ENCODE measurements at regions not wholly inside any gene's neighbourhood (a gene's known extent, or its start where the extent isn't known, plus 50 kb on each side); places are given as distances from the start of the nearest gene placed in this dataset.

DNA sequence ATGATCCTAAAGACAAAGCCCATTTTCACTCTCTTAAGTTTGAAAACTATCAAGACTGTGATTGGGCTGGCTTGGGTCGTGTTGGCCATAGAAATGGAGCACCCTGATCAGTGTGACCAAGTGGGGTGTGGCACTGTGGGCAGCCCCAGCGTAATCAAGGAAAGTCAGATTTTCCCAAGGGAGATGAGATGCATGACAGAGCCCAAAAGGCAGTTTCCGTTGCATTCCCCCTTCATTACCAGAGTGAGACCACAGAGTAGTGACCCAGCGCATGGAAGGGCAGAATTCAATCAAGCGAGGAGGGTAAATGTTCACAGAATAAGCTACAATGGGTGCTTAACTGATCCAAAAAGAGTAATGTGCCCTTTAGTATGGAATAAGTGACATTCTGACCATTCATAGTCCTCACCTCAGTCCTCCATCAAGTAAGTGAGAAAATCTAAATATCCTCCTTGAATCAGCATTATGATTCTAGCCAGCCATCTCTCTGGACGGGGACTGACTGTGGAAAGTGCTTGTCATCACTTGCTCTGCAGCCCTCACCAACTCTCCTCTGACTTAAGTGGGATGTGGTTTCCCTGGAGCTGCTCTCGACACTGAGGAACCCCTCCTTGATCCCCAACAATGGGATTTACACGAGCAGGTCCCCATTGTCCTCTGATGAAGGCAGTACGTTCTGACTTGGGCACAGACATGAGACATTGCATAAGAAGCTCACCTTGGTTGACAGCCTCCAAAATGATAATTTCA, 430.5 kb downstream of the OCA2 start:
- 6% methylated on average over 9 of the region's 9 CpGs for WGBS (ENCODE audit: low lambda C conversion rate)
- no peaks in the 10 kb centered on the region for H3K36me3 ChIP-seq (replicated peaks in 1 of 2; ENCODE audit: control insufficient read depth in 1 of 2, insufficient read depth in 2 of 2, low read length in 2 of 2)
- FAIRE-seq (no peak), DNase-seq (ENCODE audit: low spot score) (no peak), ATAC-seq (no peak)
- no peak overlapping the region for H3K4me2 ChIP-seq (ENCODE audit: low read depth, low read length)
- H2AFZ ChIP-seq (ENCODE audit: low read length): no peak overlapping the region
- in situ Hi-C loops (cut with HindIII; ENCODE audit: extremely low pct_ligation_motif_present, low pct_unique_long_range_greater_than_20kb): no loop called here
- no peaks in the 10 kb centered on the region for H3K79me2 ChIP-seq (ENCODE audit: insufficient read depth, low read length)
- no peaks in the 10 kb centered on the region for H4K20me1 ChIP-seq (ENCODE audit: insufficient read depth, low read length)
- POLR2A ChIA-PET: no interaction called here
- H3K27me3 ChIP-seq (ENCODE audit: control insufficient read depth in 1 of 2, insufficient read depth in 2 of 2, low read length in 2 of 2): no peaks in the 10 kb centered on the region; a peak in 1 of 5 replicates
- no peak overlapping the region for H3K27ac ChIP-seq (ENCODE audit: extremely low read length, insufficient read depth, low read length)
- H3K4me3 ChIP-seq (replicated peaks in 1 of 3; ENCODE audit: insufficient read depth in 1 of 3, low read depth in 2 of 3, low read length in 3 of 3): no peak overlapping the region
- BruUV-seq (replicated peaks): no TSS peak
- no peak overlapping the region for H3K9ac ChIP-seq (ENCODE audit: insufficient read depth, low read depth, low read length)
- no peak for TF ChIP-seq ZNF598 (CRISPR knock-in tag; IDR thresholded peaks at IDR 0.05; ENCODE audit: borderline replicate concordance)
- TF ChIP-seq, protein P1, sequence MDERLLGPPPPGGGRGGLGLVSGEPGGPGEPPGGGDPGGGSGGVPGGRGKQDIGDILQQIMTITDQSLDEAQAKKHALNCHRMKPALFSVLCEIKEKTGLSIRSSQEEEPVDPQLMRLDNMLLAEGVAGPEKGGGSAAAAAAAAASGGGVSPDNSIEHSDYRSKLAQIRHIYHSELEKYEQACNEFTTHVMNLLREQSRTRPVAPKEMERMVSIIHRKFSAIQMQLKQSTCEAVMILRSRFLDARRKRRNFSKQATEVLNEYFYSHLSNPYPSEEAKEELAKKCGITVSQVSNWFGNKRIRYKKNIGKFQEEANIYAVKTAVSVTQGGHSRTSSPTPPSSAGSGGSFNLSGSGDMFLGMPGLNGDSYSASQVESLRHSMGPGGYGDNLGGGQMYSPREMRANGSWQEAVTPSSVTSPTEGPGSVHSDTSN (CRISPR knock-in tag; IDR thresholded peaks at IDR 0.05): no peak
- no peak for TF ChIP-seq ZNF501 (CRISPR knock-in tag; IDR thresholded peaks at IDR 0.05)
- no peak for TF ChIP-seq MEIS2 (CRISPR knock-in tag; IDR thresholded peaks at IDR 0.05)
- H3K9me3 ChIP-seq (ENCODE audit: low read length): no peaks in the 10 kb centered on the region
- CTCF ChIA-PET (ENCODE audit: low intra/inter-chr PET ratio, low total read pairs): no interaction called here
- intact Hi-C loops (cut with micrococcal nuclease; ENCODE audit: unreplicated experiment): no loop called here
- H3K4me1 ChIP-seq (ENCODE audit: insufficient read depth, low read length): peaks cover 6% of the 10 kb centered on the region; the same call in 1 of the 2 replicates

DNA sequence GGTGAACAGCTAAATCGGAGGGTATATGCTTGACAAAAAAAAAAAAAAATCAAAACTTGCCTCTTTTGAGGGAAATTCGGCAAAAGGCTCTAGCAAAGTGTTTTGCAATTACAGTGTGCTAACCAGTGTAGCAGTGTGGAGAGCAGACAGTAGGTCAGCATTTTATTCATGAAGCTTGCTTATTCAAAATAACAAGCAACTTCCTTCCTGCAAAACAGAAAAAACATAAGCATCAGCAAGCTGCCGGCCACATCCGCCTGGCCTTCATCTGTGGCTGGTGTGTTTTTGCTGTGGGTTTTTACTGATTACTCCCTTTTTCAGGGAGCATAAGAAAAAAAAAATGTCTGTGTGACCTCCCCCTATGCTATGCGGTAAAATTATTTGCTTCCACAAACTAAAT, 434.1 kb downstream of the OCA2 start:
- no peak for FAIRE-seq
- Histone ChIP-seq H3K4me1 (ENCODE audit: insufficient read depth, low read length) (peaks cover 6% of the 10 kb centered on the region; the same call in 1 of the 2 replicates), H2AFZ (ENCODE audit: low read length) (no peak overlapping the region), H3K27ac (ENCODE audit: extremely low read length, insufficient read depth, low read length) (no peak overlapping the region), H3K4me2 (ENCODE audit: low read depth, low read length) (no peak overlapping the region), H3K27me3 (ENCODE audit: control insufficient read depth in 1 of 2, insufficient read depth in 2 of 2, low read length in 2 of 2) (no peaks in the 10 kb centered on the region; a peak in 1 of 5 replicates), H3K4me3 (replicated peaks in 1 of 3; ENCODE audit: insufficient read depth in 1 of 3, low read depth in 2 of 3, low read length in 3 of 3) (no peak overlapping the region), H4K20me1 (ENCODE audit: insufficient read depth, low read length) (no peaks in the 10 kb centered on the region), H3K9ac (ENCODE audit: insufficient read depth, low read depth, low read length) (no peak overlapping the region), H3K79me2 (ENCODE audit: insufficient read depth, low read length) (no peaks in the 10 kb centered on the region), H3K36me3 (replicated peaks in 1 of 2; ENCODE audit: control insufficient read depth in 1 of 2, insufficient read depth in 2 of 2, low read length in 2 of 2) (no peaks in the 10 kb centered on the region), H3K9me3 (ENCODE audit: low read length) (no peaks in the 10 kb centered on the region)
- BruUV-seq (replicated peaks): no TSS peak
- WGBS (ENCODE audit: low lambda C conversion rate): 36% methylated on average over 5 of the region's 5 CpGs
- ChIA-PET CTCF (ENCODE audit: low intra/inter-chr PET ratio, low total read pairs) (no interaction called here), POLR2A (no interaction called here)
- DNase-seq (ENCODE audit: low spot score): no peak
- intact Hi-C loops (cut with micrococcal nuclease; ENCODE audit: unreplicated experiment) (no loop called here), in situ Hi-C loops (cut with HindIII; ENCODE audit: extremely low pct_ligation_motif_present, low pct_unique_long_range_greater_than_20kb) (no loop called here)
- ATAC-seq: no peak
- TF ChIP-seq RAD21 (CRISPR knock-in tag; IDR thresholded peaks at IDR 0.05): no peak
- TF ChIP-seq, protein P2, sequence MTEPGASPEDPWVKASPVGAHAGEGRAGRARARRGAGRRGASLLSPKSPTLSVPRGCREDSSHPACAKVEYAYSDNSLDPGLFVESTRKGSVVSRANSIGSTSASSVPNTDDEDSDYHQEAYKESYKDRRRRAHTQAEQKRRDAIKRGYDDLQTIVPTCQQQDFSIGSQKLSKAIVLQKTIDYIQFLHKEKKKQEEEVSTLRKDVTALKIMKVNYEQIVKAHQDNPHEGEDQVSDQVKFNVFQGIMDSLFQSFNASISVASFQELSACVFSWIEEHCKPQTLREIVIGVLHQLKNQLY (CRISPR knock-in tag; IDR thresholded peaks at IDR 0.05): no peak
- TF ChIP-seq, protein P3, sequence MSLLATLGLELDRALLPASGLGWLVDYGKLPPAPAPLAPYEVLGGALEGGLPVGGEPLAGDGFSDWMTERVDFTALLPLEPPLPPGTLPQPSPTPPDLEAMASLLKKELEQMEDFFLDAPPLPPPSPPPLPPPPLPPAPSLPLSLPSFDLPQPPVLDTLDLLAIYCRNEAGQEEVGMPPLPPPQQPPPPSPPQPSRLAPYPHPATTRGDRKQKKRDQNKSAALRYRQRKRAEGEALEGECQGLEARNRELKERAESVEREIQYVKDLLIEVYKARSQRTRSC (CRISPR knock-in tag; IDR thresholded peaks at IDR 0.05; ENCODE audit: low read depth): no peak
- TF ChIP-seq ZNF660 (CRISPR knock-in tag; IDR thresholded peaks at IDR 0.05; ENCODE audit: borderline replicate concordance, low read depth): no peak
- TF ChIP-seq DNMT1 (CRISPR knock-in tag; IDR thresholded peaks at IDR 0.05): no peak
- TF ChIP-seq, protein P4, sequence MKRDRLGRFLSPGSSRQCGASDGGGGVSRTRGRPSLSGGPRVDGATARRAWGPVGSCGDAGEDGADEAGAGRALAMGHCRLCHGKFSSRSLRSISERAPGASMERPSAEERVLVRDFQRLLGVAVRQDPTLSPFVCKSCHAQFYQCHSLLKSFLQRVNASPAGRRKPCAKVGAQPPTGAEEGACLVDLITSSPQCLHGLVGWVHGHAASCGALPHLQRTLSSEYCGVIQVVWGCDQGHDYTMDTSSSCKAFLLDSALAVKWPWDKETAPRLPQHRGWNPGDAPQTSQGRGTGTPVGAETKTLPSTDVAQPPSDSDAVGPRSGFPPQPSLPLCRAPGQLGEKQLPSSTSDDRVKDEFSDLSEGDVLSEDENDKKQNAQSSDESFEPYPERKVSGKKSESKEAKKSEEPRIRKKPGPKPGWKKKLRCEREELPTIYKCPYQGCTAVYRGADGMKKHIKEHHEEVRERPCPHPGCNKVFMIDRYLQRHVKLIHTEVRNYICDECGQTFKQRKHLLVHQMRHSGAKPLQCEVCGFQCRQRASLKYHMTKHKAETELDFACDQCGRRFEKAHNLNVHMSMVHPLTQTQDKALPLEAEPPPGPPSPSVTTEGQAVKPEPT (CRISPR knock-in tag; IDR thresholded peaks at IDR 0.05; ENCODE audit: low read depth): no peak
- no peak for TF ChIP-seq REPIN1 (CRISPR knock-in tag; IDR thresholded peaks at IDR 0.05; ENCODE audit: borderline replicate concordance, low read depth)
- no peak for TF ChIP-seq STAT5B (CRISPR knock-in tag; IDR thresholded peaks at IDR 0.05)
- no peak for TF ChIP-seq NCOA5 (CRISPR knock-in tag; IDR thresholded peaks at IDR 0.05)
- no peak for TF ChIP-seq HHEX (CRISPR knock-in tag; IDR thresholded peaks at IDR 0.05)

Data from HepG2 (cell line).